Pancreas (tissue), 10 donors: ENCODE measurements at regions not wholly inside any gene's neighbourhood (a gene's known extent, or its start where the extent isn't known, plus 50 kb on each side); places are given as distances from the start of the nearest gene placed in this dataset.

Experiments
- ATAC-seq, 4 donors: fragments of 200-7000 bp; cut with Tn5 transposase; one replicate each; pipeline versions ENCODE4 v1.8.0 to v1.9.1; 2020; ENCODE audit warnings: mild to moderate bottlenecking in 4 of 4, moderate library complexity in 4 of 4
- DNase-seq, 6 donors: peaks; one replicate each; pipeline ENCODE4 v3.0.0-alpha.2; 2020
- FAIRE-seq: peaks from 2 replicates; lab custom pipeline; 2012; peaks lifted over from hg19 to GRCh38; lab: Jason Lieb, UNC
- H3K27ac ChIP-seq, 4 donors: fragments of 200-600 bp; sonication (generic); 1 replicate in 3 of 4; 2 replicates in 1 of 4; pipeline versions ENCODE4 v1.5.0 to v1.8.0; 2020
- H3K27me3 ChIP-seq, 4 donors: fragments of 200-600 bp; one replicate each; pipeline ENCODE4 v1.8.0; 2021
- H3K36me3 ChIP-seq, 3 donors: fragments of 200-600 bp; sonication (generic) in 1 of 3; one replicate each; pipeline versions ENCODE4 v1.5.0 to v1.8.0; 2020 to 2021
- H3K4me1 ChIP-seq, 3 donors: fragments of 200-600 bp; one replicate each; pipeline ENCODE4 v1.8.0; 2021
- H3K4me3 ChIP-seq, 4 donors: fragments of 200-600 bp; sonication (generic) in 2 of 4; one replicate each; pipeline versions ENCODE4 v1.5.0 to v1.8.0; 2020 to 2021
- H3K9me3 ChIP-seq, 4 donors: fragments of 200-600 bp; one replicate each; pipeline ENCODE4 v1.8.0; 2021
- WGBS, 2 donors: extraction: QIAGEN DNeasy Blood & Tissue Kit; methylation state at CpG; one replicate each; pipeline ENCODE4 v1.1.7; 2013; 5-methylcytosine and 5-hydroxymethylcytosine counted together
- intact Hi-C, 3 donors: fragments of 100-400 bp; cut with DNase I; formaldehyde crosslinking; loops; one replicate each; pipeline versions ENCODE4 v1.11.1 to v1.14.2; 2022
- TF ChIP-seq, protein P1 (sequence below), 4 donors: fragments of 200-600 bp; sonication (generic) in 3 of 4; IDR thresholded peaks; one replicate each; pipeline versions ENCODE4 v1.5.0 to v1.8.0; 2021; ENCODE audit warnings: antibody characterized with exemption in 4 of 4
- donor health status: healthy with polysubstance abuse.
- donor health status: DM: no; HTN: no; CAD: no; lungs with moderate emphysema.
- donor health status: DM: no; HTN: no; CAD: no.
- donor health status: control.
- donor health status: control.
- donor health status: Bipolar disorder and iron deficiency.
- donor health status: DM: yes; HTN: yes; CAD: no.
- donor health status: DM: no; HTN: no; CAD: no.
- donor health status: DM: no; HTN: no; CAD: no.
- donor health status: DM: yes; HTN: yes; CAD: no.

DNA sequence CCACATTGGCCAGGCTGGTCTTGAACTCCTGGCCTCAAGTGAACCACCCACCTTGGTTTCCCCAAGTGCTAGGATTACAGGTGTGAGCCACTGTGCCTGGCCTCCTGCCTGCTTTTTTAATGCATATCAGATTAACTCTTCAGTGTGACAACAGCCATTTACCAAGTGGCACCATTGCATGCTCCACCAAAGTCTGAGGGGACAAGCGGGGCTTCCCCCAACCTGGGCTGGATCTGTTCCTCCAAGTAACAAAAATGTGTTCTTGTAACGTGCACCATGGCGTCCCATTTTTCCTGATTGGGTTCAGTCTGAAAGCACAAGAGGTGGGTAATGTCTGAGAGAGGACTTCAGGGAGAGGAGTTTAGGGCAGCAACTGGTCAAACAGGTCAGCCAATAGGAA lies 77.8 kb downstream of the TEX29 start:
- Histone ChIP-seq H3K4me1 (no peaks in the 10 kb centered on the region), H3K4me3 (no peak overlapping the region), H3K27me3 (no peaks in the 10 kb centered on the region), H3K36me3 (no peaks in the 10 kb centered on the region), H3K9me3 (no peaks in the 10 kb centered on the region), H3K27ac (no peak overlapping the region)
- WGBS, 2 donors = 77 to 88% methylated on average over 3 of the region's 3 CpGs
- intact Hi-C loops = no loop called here
- DNase-seq = no peak
- no peak for ATAC-seq
- TF ChIP-seq, protein P1, sequence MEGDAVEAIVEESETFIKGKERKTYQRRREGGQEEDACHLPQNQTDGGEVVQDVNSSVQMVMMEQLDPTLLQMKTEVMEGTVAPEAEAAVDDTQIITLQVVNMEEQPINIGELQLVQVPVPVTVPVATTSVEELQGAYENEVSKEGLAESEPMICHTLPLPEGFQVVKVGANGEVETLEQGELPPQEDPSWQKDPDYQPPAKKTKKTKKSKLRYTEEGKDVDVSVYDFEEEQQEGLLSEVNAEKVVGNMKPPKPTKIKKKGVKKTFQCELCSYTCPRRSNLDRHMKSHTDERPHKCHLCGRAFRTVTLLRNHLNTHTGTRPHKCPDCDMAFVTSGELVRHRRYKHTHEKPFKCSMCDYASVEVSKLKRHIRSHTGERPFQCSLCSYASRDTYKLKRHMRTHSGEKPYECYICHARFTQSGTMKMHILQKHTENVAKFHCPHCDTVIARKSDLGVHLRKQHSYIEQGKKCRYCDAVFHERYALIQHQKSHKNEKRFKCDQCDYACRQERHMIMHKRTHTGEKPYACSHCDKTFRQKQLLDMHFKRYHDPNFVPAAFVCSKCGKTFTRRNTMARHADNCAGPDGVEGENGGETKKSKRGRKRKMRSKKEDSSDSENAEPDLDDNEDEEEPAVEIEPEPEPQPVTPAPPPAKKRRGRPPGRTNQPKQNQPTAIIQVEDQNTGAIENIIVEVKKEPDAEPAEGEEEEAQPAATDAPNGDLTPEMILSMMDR (IDR thresholded peaks at IDR 0.05) = no peak
- no peak for FAIRE-seq

DNA sequence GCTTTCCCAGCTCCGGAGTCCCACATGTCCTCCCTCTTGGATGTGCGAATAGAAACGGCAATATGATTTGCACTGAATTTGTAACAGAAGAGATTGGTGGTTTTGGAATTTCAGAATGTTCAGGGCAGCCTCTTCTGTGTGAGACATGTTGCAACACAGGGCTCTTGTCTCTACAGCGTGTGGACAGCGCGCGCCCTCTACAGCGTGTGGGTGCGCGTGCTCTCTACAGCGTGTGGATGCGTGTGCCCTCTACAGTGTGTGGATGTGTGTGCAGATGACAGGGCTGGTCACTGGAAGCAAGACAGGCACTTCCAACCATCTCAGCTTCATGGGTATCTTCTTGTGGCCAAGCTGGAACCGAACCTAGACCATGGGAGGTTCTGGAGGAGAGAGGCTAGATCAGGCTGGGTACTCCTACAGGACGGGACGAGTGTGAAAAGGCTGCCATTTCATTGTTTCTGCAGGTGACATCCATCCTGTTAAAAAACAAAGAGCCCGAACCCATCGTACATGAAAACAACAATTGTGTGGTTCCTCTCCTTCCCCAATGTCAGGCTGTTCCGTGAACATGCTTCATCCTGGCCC lies 78.4 kb downstream of the TEX29 start:
- H3K9me3 ChIP-seq = no peaks in the 10 kb centered on the region
- no peak overlapping the region for H3K4me3 ChIP-seq
- ATAC-seq (no peak), DNase-seq (no peak), FAIRE-seq (no peak)
- no peaks in the 10 kb centered on the region for H3K36me3 ChIP-seq
- no peak overlapping the region for H3K27ac ChIP-seq
- TF ChIP-seq, protein P1 (IDR thresholded peaks at IDR 0.05) = no peak
- intact Hi-C loops = no loop called here
- no peaks in the 10 kb centered on the region for H3K27me3 ChIP-seq
- no peaks in the 10 kb centered on the region for H3K4me1 ChIP-seq
- WGBS, 2 donors = 66 to 80% methylated on average over 18 of the region's 18 CpGs

GRCh38 chr13:111399334-111399733 lies 78.9 kb downstream of the TEX29 start:
- ATAC-seq (no peak), FAIRE-seq (no peak), DNase-seq (no peak)
- H3K27ac ChIP-seq = no peak overlapping the region
- intact Hi-C loops = no loop called here
- 55 to 75% methylated on average over 11 of the region's 11 CpGs for WGBS, 2 donors
- no peaks in the 10 kb centered on the region for H3K9me3 ChIP-seq
- TF ChIP-seq, protein P1 (IDR thresholded peaks at IDR 0.05) = no peak
- H3K4me1 ChIP-seq = no peaks in the 10 kb centered on the region
- H3K27me3 ChIP-seq = no peaks in the 10 kb centered on the region
- no peaks in the 10 kb centered on the region for H3K36me3 ChIP-seq
- no peak overlapping the region for H3K4me3 ChIP-seq

DNA sequence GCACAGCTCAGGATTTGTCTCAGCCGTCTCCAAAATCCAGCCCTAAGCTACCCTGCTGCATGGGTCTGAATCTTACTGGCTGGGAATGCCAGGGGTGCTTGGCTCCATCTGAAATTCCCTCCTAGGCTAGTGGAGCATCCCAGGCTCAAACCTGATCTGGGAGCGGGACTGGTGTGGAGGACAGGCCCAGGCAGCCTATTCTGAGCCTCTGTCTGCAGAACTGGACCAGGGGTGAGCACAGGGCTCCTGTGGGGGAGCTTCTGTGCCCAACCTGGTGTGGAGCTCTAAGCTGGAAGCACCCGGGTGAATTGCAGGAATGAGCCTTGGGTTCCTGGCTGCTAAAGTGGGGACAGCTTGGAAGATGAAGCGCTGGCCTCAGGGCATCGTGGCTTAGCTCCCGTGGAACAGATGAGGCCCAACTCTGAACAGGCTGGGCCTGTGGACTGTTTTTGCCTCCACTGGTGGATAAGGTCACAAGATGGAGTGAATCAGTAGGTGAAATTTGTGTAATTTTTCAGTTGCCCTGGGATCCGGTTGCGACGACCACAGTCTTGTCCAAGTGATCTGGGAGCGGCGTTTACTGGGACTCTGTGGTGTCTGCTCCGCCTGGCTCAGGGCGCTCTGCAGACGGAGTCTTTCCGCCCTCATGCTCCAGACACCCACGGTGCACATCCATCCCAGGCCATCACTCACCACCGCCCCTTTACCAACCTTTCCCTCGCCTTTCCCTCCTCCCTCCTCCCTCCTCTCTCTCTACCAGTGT lies 79.5 kb downstream of the TEX29 start:
- H3K27me3 ChIP-seq = no peaks in the 10 kb centered on the region
- H3K4me3 ChIP-seq = no peak overlapping the region
- no peaks in the 10 kb centered on the region for H3K4me1 ChIP-seq
- intact Hi-C loops = no loop called here
- no peaks in the 10 kb centered on the region for H3K36me3 ChIP-seq
- TF ChIP-seq, protein P1 (IDR thresholded peaks at IDR 0.05) = no peak
- H3K27ac ChIP-seq = no peak overlapping the region
- no peak for ATAC-seq
- no peak for DNase-seq
- WGBS, 2 donors = 65 to 79% methylated on average over 18 of the region's 18 CpGs
- no peaks in the 10 kb centered on the region for H3K9me3 ChIP-seq
- no peak for FAIRE-seq

GRCh38 chr13:111401151-111401550 lies 80.7 kb downstream of the TEX29 start:
- H3K36me3 ChIP-seq = no peaks in the 10 kb centered on the region
- H3K27me3 ChIP-seq = no peaks in the 10 kb centered on the region
- intact Hi-C loops = no loop called here
- DNase-seq = no peak
- no peak overlapping the region for H3K4me3 ChIP-seq
- H3K4me1 ChIP-seq = no peaks in the 10 kb centered on the region
- no peak for ATAC-seq
- no peak for FAIRE-seq
- no peaks in the 10 kb centered on the region for H3K9me3 ChIP-seq
- no peak overlapping the region for H3K27ac ChIP-seq
- TF ChIP-seq, protein P1 (IDR thresholded peaks at IDR 0.05) = no peak
- 49 to 56% methylated on average over 6 of the region's 6 CpGs for WGBS, 2 donors
